GM12878 (cell line): ENCODE measurements at regions not wholly inside any gene's neighbourhood (a gene's known extent, or its start where the extent isn't known, plus 50 kb on each side); places are given as distances from the start of the nearest gene placed in this dataset.

Experiments used
- CTCF ChIP-seq, 3 experiments: IDR thresholded peaks in 2 of 3; conservative IDR thresholded peaks in 1 of 3; 2 replicates each; pipeline ENCODE4 v1.5.1; 2011; ENCODE audit warnings: low read depth in 3 of 3, low read length in 3 of 3, mild to moderate bottlenecking in 3 of 3, control low read depth in 2 of 3, moderate library complexity in 2 of 3, inconsistent platforms in 1 of 3, mixed read lengths in 1 of 3; ENCODE audit not compliant: control insufficient read depth in 2 of 3, insufficient read depth in 1 of 3; ENCODE audit errors: extremely low read depth in 1 of 3
- EP300 ChIP-seq, 2 experiments: fragments of 150-350 bp in 1 of 2; IDR thresholded peaks; 2 replicates each; pipeline ENCODE4 v1.6.1; 2011 to 2012; ENCODE audit warnings: low read depth in 2 of 2, low read length in 2 of 2, borderline replicate concordance in 1 of 2, improper control_type of control experiment in 1 of 2, inconsistent platforms in 1 of 2; ENCODE audit not compliant: control insufficient read depth in 1 of 2
- MEF2A ChIP-seq: IDR thresholded peaks from 2 replicates; pipeline ENCODE4 v1.6.1; 2011; ENCODE audit warnings: low read depth, mild to moderate bottlenecking, low read length, moderate library complexity; ENCODE audit not compliant: insufficient read depth
- RAD21 ChIP-seq: IDR thresholded peaks from 2 replicates; pipeline ENCODE4 v1.6.1; 2011; ENCODE audit warnings: mild to moderate bottlenecking, low read depth, low read length, moderate library complexity; ENCODE audit not compliant: insufficient read depth
- SMC3 ChIP-seq: IDR thresholded peaks from 2 replicates; pipeline ENCODE4 v1.6.1; 2011; ENCODE audit warnings: low read length, improper control_type of control experiment, borderline replicate concordance

- peak; percentile 41; the same call in 1 of the 2 replicates for TF ChIP-seq SMC3
- TF ChIP-seq CTCF (IDR thresholded peaks at IDR 0.05 in 2 of 3, conservative IDR thresholded peaks at IDR 0.05 in 1 of 3; ENCODE audit: control insufficient read depth in 2 of 3, extremely low read depth in 1 of 3, insufficient read depth in 1 of 3, low read depth in 3 of 3, low read length in 3 of 3) = peak; percentile 35 to 50 (median 48); a peak in 5 of 6 replicates
- TF ChIP-seq RAD21 = peak; percentile 34; the same call in 1 of the 2 replicates
- no peak for TF ChIP-seq MEF2A
- no peak for TF ChIP-seq EP300 (IDR thresholded peaks at IDR 0.05; ENCODE audit: borderline replicate concordance in 1 of 2, control insufficient read depth in 1 of 2, low read depth in 2 of 2, low read length in 2 of 2)
Observed at GRCh38 chr16:49183911-49184310, 97.7 kb downstream of the CBLN1 start.
